Neuronal stem cell (in vitro differentiated cells): ENCODE measurements at regions not wholly inside any gene's neighbourhood (a gene's known extent, or its start where the extent isn't known, plus 50 kb on each side); places are given as distances from the start of the nearest gene placed in this dataset.

Experiments used
- DNase-seq: peaks from one replicate; pipeline ENCODE4 v3.0.0-alpha.2; 2013; ENCODE audit warnings: low spot score
- H2AFZ ChIP-seq: one replicate; pipeline ENCODE4 v1.6.1; 2013; ENCODE audit warnings: mild to moderate bottlenecking, low read length, inconsistent platforms
- H2AK5ac ChIP-seq: 2 replicates; pipeline ENCODE4 v1.6.1; 2013; ENCODE audit warnings: low read depth, mild to moderate bottlenecking, inconsistent platforms, low read length, moderate library complexity, mixed read lengths
- H2BK120ac ChIP-seq: 2 replicates; pipeline ENCODE4 v1.6.1; 2013; ENCODE audit warnings: low read depth, mild to moderate bottlenecking, inconsistent platforms, low read length, moderate library complexity, mixed read lengths
- H2BK12ac ChIP-seq: one replicate; pipeline ENCODE4 v1.6.1; 2013; ENCODE audit warnings: low read length, inconsistent platforms
- H2BK15ac ChIP-seq: 2 replicates; pipeline ENCODE4 v1.6.1; 2013; ENCODE audit warnings: mild to moderate bottlenecking, low read length, inconsistent platforms, mixed read lengths
- H2BK5ac ChIP-seq: one replicate; pipeline ENCODE4 v1.6.1; 2013; ENCODE audit warnings: inconsistent platforms, mild to moderate bottlenecking, low read length, moderate library complexity
- H3K14ac ChIP-seq: one replicate; pipeline ENCODE4 v1.6.1; 2013; ENCODE audit warnings: low read length, inconsistent platforms
- H3K18ac ChIP-seq: 2 replicates; pipeline ENCODE4 v1.6.1; 2013; ENCODE audit warnings: low read length, inconsistent platforms
- H3K23ac ChIP-seq: 2 replicates; pipeline ENCODE4 v1.6.1; 2013; ENCODE audit warnings: low read depth, mild to moderate bottlenecking, mixed read lengths, low read length, inconsistent platforms; ENCODE audit not compliant: poor library complexity
- H3K27ac ChIP-seq: replicated peaks from 3 replicates; pipeline ENCODE4 v1.5.1; 2013; ENCODE audit warnings: low read length, inconsistent platforms
- H3K27me3 ChIP-seq, 3 experiments: 2 replicates each; pipeline ENCODE4 v1.6.1; 2013; ENCODE audit warnings: low read length in 3 of 3, mild to moderate bottlenecking in 2 of 3, inconsistent platforms in 1 of 3, low read depth in 1 of 3, mixed read lengths in 1 of 3, moderate library complexity in 1 of 3; ENCODE audit not compliant: control insufficient read depth in 3 of 3, insufficient read depth in 3 of 3
- H3K36me3 ChIP-seq, 2 donors: replicated peaks in 1 of 2; 2 replicates each; pipeline ENCODE4 v1.6.1; 2013; ENCODE audit warnings: low read length in 2 of 2; ENCODE audit not compliant: control insufficient read depth in 2 of 2, insufficient read depth in 2 of 2
- H3K4ac ChIP-seq: 2 replicates; pipeline ENCODE4 v1.6.1; 2013; ENCODE audit warnings: inconsistent platforms, mild to moderate bottlenecking, low read length, moderate library complexity
- H3K4me1 ChIP-seq, 2 donors: 1 replicate in 1 of 2; 2 replicates in 1 of 2; pipeline ENCODE4 v1.6.1; 2013; ENCODE audit warnings: low read length in 2 of 2, low read depth in 1 of 2; ENCODE audit not compliant: control insufficient read depth in 2 of 2, insufficient read depth in 1 of 2
- H3K4me2 ChIP-seq: one replicate; pipeline ENCODE4 v1.6.1; 2013; ENCODE audit warnings: mild to moderate bottlenecking, low read length, inconsistent platforms; ENCODE audit not compliant: insufficient read depth, poor library complexity, severe bottlenecking
- H3K4me3 ChIP-seq, 2 donors: 2 replicates each; pipeline ENCODE4 v1.5.1; 2013; ENCODE audit warnings: low read length in 2 of 2, mild to moderate bottlenecking in 2 of 2, inconsistent platforms in 1 of 2, moderate library complexity in 1 of 2
- H3K79me1 ChIP-seq: one replicate; pipeline ENCODE4 v1.6.1; 2013; ENCODE audit warnings: low read depth, mild to moderate bottlenecking, inconsistent platforms, low read length, moderate library complexity
- H3K9ac ChIP-seq: one replicate; pipeline ENCODE4 v1.6.1; 2013; ENCODE audit warnings: mild to moderate bottlenecking, low read depth, low read length, inconsistent platforms; ENCODE audit not compliant: poor library complexity
- H3K9me3 ChIP-seq, 2 donors: replicated peaks in 1 of 2; 2 replicates each; pipeline versions ENCODE3 to v1.6.1; 2013; ENCODE audit warnings: low read length in 2 of 2, mild to moderate bottlenecking in 2 of 2, inconsistent platforms in 1 of 2, low read depth in 1 of 2, mixed read lengths in 1 of 2, moderate library complexity in 1 of 2; ENCODE audit not compliant: control insufficient read depth in 2 of 2, insufficient read depth in 1 of 2
- H4K8ac ChIP-seq: one replicate; pipeline ENCODE4 v1.6.1; 2013; ENCODE audit warnings: low read depth, mild to moderate bottlenecking, inconsistent platforms, low read length, moderate library complexity
- H4K91ac ChIP-seq: one replicate; pipeline ENCODE4 v1.6.1; 2013; ENCODE audit warnings: low read length, low read depth, mild to moderate bottlenecking, inconsistent platforms; ENCODE audit not compliant: poor library complexity
- WGBS, 2 donors: extraction: QIAGEN DNeasy Blood & Tissue Kit; methylation state at CpG; one replicate each; pipeline ENCODE4 v1.1.7; 2013; ENCODE audit warnings: missing lambda C conversion rate in 2 of 2, mixed read lengths in 1 of 2; ENCODE audit not compliant: insufficient read length in 2 of 2, insufficient replicate concordance in 1 of 2; ENCODE audit errors: extremely low coverage in 2 of 2; 5-methylcytosine and 5-hydroxymethylcytosine counted together

- no peak overlapping the region for H2BK5ac ChIP-seq
- no peak overlapping the region for H2BK15ac ChIP-seq
- H3K27me3 ChIP-seq = peaks cover 0 to 5% (median 0%) of the 10 kb centered on the region in 3 experiments
- H4K91ac ChIP-seq = no peak overlapping the region
- no peaks in the 10 kb centered on the region for H3K36me3 ChIP-seq
- no peak overlapping the region for H2BK12ac ChIP-seq
- no peak overlapping the region for H3K9ac ChIP-seq
- H4K8ac ChIP-seq = no peak overlapping the region
- no peak overlapping the region for H2BK120ac ChIP-seq
- no peaks in the 10 kb centered on the region for H3K79me1 ChIP-seq
- H3K9me3 ChIP-seq = no peaks in the 10 kb centered on the region
- H3K4ac ChIP-seq = no peak overlapping the region
- no peak overlapping the region for H3K14ac ChIP-seq
- H2AK5ac ChIP-seq = no peak overlapping the region
- H3K4me2 ChIP-seq = no peak overlapping the region
- no peak overlapping the region for H3K27ac ChIP-seq
- no peaks in the 10 kb centered on the region for H3K4me1 ChIP-seq
- H3K4me3 ChIP-seq = no peak overlapping the region
- H3K18ac ChIP-seq = no peak overlapping the region
- DNase-seq = no peak
- WGBS, 2 donors = no CpG with 5 or more reads among the region's 2 CpGs
- no peak overlapping the region for H2AFZ ChIP-seq
- H3K23ac ChIP-seq = no peak overlapping the region
Measured at GRCh38 chr2:129905664-129906081, 73.8 kb upstream of the RAB6C start.

GRCh38 chr2:129906139-129906860, 73.2 kb upstream of the RAB6C start:
- no CpG with 5 or more reads among the region's 13 CpGs for WGBS, 2 donors
- H3K4me3 ChIP-seq = no peak overlapping the region
- no peak overlapping the region for H3K18ac ChIP-seq
- H3K4me1 ChIP-seq = no peaks in the 10 kb centered on the region
- H4K8ac ChIP-seq = no peak overlapping the region
- H2AFZ ChIP-seq = no peak overlapping the region
- H2AK5ac ChIP-seq = peak overlapping the region; percentile 17
- DNase-seq = no peak
- H3K9ac ChIP-seq = no peak overlapping the region
- no peak overlapping the region for H2BK5ac ChIP-seq
- H3K36me3 ChIP-seq = no peaks in the 10 kb centered on the region
- H4K91ac ChIP-seq = no peak overlapping the region
- peaks cover 0 to 5% (median 0%) of the 10 kb centered on the region in 3 experiments for H3K27me3 ChIP-seq
- H2BK12ac ChIP-seq = no peak overlapping the region
- H3K79me1 ChIP-seq = no peaks in the 10 kb centered on the region
- H3K4me2 ChIP-seq = no peak overlapping the region
- no peak overlapping the region for H2BK15ac ChIP-seq
- H2BK120ac ChIP-seq = no peak overlapping the region
- no peak overlapping the region for H3K23ac ChIP-seq
- no peak overlapping the region for H3K27ac ChIP-seq
- H3K14ac ChIP-seq = no peak overlapping the region
- H3K4ac ChIP-seq = no peak overlapping the region
- H3K9me3 ChIP-seq = no peaks in the 10 kb centered on the region

GRCh38 chr2:129906861-129907235, 72.6 kb upstream of the RAB6C start:
- Histone ChIP-seq H3K27ac (no peak overlapping the region), H2AK5ac (peak overlapping the region; percentile 17), H3K23ac (no peak overlapping the region), H4K91ac (no peak overlapping the region), H3K79me1 (no peaks in the 10 kb centered on the region), H3K9ac (no peak overlapping the region), H4K8ac (no peak overlapping the region), H3K27me3 (peaks cover 0 to 5% (median 0%) of the 10 kb centered on the region in 3 experiments), H2AFZ (no peak overlapping the region), H3K4me1 (no peaks in the 10 kb centered on the region), H3K4ac (no peak overlapping the region), H2BK15ac (no peak overlapping the region), H3K18ac (no peak overlapping the region), H3K4me3 (no peak overlapping the region), H3K14ac (no peak overlapping the region), H3K9me3 (no peaks in the 10 kb centered on the region), H2BK120ac (no peak overlapping the region), H3K36me3 (no peaks in the 10 kb centered on the region), H3K4me2 (no peak overlapping the region), H2BK12ac (no peak overlapping the region), H2BK5ac (no peak overlapping the region)
- no peak for DNase-seq
- WGBS, 2 donors = no CpG with 5 or more reads among the region's 11 CpGs

GRCh38 chr2:129907256-129907998, 72.0 kb upstream of the RAB6C start:
- Histone ChIP-seq H3K4ac (no peak overlapping the region), H3K36me3 (no peaks in the 10 kb centered on the region), H2AK5ac (no peak overlapping the region), H3K9me3 (no peaks in the 10 kb centered on the region), H2AFZ (no peak overlapping the region), H3K4me1 (no peaks in the 10 kb centered on the region), H2BK5ac (no peak overlapping the region), H3K9ac (no peak overlapping the region), H3K14ac (no peak overlapping the region), H4K8ac (no peak overlapping the region), H3K4me3 (no peak overlapping the region), H2BK15ac (no peak overlapping the region), H3K4me2 (no peak overlapping the region), H3K23ac (no peak overlapping the region), H4K91ac (no peak overlapping the region), H3K27me3 (peaks cover 0 to 5% (median 0%) of the 10 kb centered on the region in 3 experiments), H2BK120ac (no peak overlapping the region), H2BK12ac (no peak overlapping the region), H3K18ac (no peak overlapping the region), H3K79me1 (no peaks in the 10 kb centered on the region), H3K27ac (no peak overlapping the region)
- no CpG with 5 or more reads among the region's 13 CpGs for WGBS, 2 donors
- no peak for DNase-seq
